Thyroid gland (tissue), 4 donors: ENCODE measurements at regions not wholly inside any gene's neighbourhood (a gene's known extent, or its start where the extent isn't known, plus 50 kb on each side); places are given as distances from the start of the nearest gene placed in this dataset.

Experiments
- CTCF ChIP-seq, 6 experiments: fragments of 200-600 bp in 3 of 6; fragments of 450-650 bp in 3 of 6; sonication (generic) in 3 of 6; IDR thresholded peaks; one replicate each; pipeline ENCODE4 v1.5.1; 2016 to 2019; ENCODE audit warnings: antibody characterized with exemption in 6 of 6, mild to moderate bottlenecking in 2 of 6, inconsistent platforms in 1 of 6, moderate library complexity in 1 of 6
- POLR2A ChIP-seq, 2 donors: fragments of 450-650 bp; IDR thresholded peaks; one replicate each; pipeline ENCODE4 v1.6.1; 2017; ENCODE audit warnings: antibody characterized with exemption in 2 of 2, mild to moderate bottlenecking in 2 of 2, moderate library complexity in 1 of 2

GRCh38 chr2:224102991-224103390 is 63.9 kb upstream of the SERPINE2 start:
- no peak for TF ChIP-seq CTCF (IDR thresholded peaks at IDR 0.05)
- TF ChIP-seq POLR2A (IDR thresholded peaks at IDR 0.05), result no peak
